H1 (cell line): ENCODE measurements at regions not wholly inside any gene's neighbourhood (a gene's known extent, or its start where the extent isn't known, plus 50 kb on each side); places are given as distances from the start of the nearest gene placed in this dataset.

Experiments
- CTCF ChIA-PET: fragments of 300-600 bp; sonication (Branson Sonifier 250); formaldehyde crosslinking; loops from one replicate; lab custom pipeline; 2021; ENCODE audit not compliant: partially characterized antibody; lab: Charles Lee
- POLR2A ChIA-PET: fragments of 300-600 bp; sonication (Branson Sonifier 250); formaldehyde crosslinking; loops from one replicate; lab custom pipeline; 2021; ENCODE audit warnings: inconsistent platforms; ENCODE audit not compliant: partially characterized antibody; lab: Charles Lee
- DNase-seq, 2 experiments: peaks; one replicate each; pipeline versions ENCODE4 v3.0.0 to v3.0.0-alpha.2; 2010 to 2022; ENCODE audit warnings: low spot score in 2 of 2, low read depth in 1 of 2, mixed read lengths in 1 of 2
- FAIRE-seq: peaks from 2 replicates; lab custom pipeline; 2011; peaks lifted over from hg19 to GRCh38; lab: Jason Lieb, UNC
- H2AFZ ChIP-seq: 2 replicates; pipeline ENCODE4 v1.8.1; 2012; ENCODE audit warnings: low read length, inconsistent platforms
- H2AK5ac ChIP-seq: 2 replicates; pipeline ENCODE4 v1.6.1; 2013; ENCODE audit warnings: low read depth, low read length
- H2BK120ac ChIP-seq: replicated peaks from 2 replicates; pipeline ENCODE3; 2013; ENCODE audit warnings: low read depth, low read length, inconsistent platforms
- H2BK12ac ChIP-seq: 2 replicates; pipeline ENCODE4 v1.6.1; 2013; ENCODE audit warnings: low read depth, low read length
- H2BK15ac ChIP-seq: 2 replicates; pipeline ENCODE4 v1.6.1; 2013; ENCODE audit warnings: low read length
- H2BK20ac ChIP-seq: 2 replicates; pipeline ENCODE4 v1.6.1; 2013; ENCODE audit warnings: low read length
- H2BK5ac ChIP-seq: 2 replicates; pipeline ENCODE4 v1.6.1; 2013; ENCODE audit warnings: low read depth, low read length
- H3K14ac ChIP-seq: 2 replicates; pipeline ENCODE4 v1.6.1; 2013; ENCODE audit warnings: inconsistent platforms; ENCODE audit not compliant: insufficient read length
- H3K18ac ChIP-seq: 2 replicates; pipeline ENCODE4 v1.6.1; 2013; ENCODE audit warnings: low read length; ENCODE audit errors: extremely low read depth
- H3K23ac ChIP-seq: 2 replicates; pipeline ENCODE4 v1.6.1; 2013; ENCODE audit warnings: inconsistent platforms; ENCODE audit not compliant: insufficient read length
- H3K23me2 ChIP-seq: 2 replicates; pipeline ENCODE4 v1.6.1; 2013; ENCODE audit warnings: low read depth, low read length
- H3K27ac ChIP-seq: 2 replicates; pipeline ENCODE4 v1.6.1; 2011; ENCODE audit warnings: low read depth, low read length, inconsistent platforms
- H3K27me3 ChIP-seq, 4 experiments: replicated peaks in 1 of 4; 1 replicate in 1 of 4; 2 replicates in 3 of 4; pipeline versions ENCODE4 v1.6.1 to v1.8.1; 2011 to 2013; ENCODE audit warnings: low read length in 3 of 4, mild to moderate bottlenecking in 3 of 4, inconsistent platforms in 2 of 4, mixed read lengths in 2 of 4, moderate library complexity in 1 of 4; ENCODE audit not compliant: control insufficient read depth in 3 of 4, insufficient read depth in 3 of 4; ENCODE audit errors: extremely low read depth in 1 of 4
- H3K36me3 ChIP-seq, 4 experiments: 2 replicates each; pipeline versions ENCODE4 v1.6.1 to v1.8.1; 2011 to 2013; ENCODE audit warnings: mild to moderate bottlenecking in 4 of 4, low read length in 3 of 4, moderate library complexity in 2 of 4, control low read depth in 1 of 4, inconsistent platforms in 1 of 4; ENCODE audit not compliant: insufficient read depth in 4 of 4, control insufficient read depth in 2 of 4
- H3K4ac ChIP-seq: replicated peaks from 2 replicates; pipeline ENCODE3; 2013; ENCODE audit warnings: low read length, low read depth, mixed read lengths, inconsistent platforms; ENCODE audit not compliant: insufficient read length
- H3K4me1 ChIP-seq, 4 experiments: replicated peaks in 1 of 4; 1 replicate in 1 of 4; 2 replicates in 3 of 4; pipeline versions ENCODE4 v1.6.1 to v1.8.1; 2011 to 2013; ENCODE audit warnings: low read length in 3 of 4, inconsistent platforms in 2 of 4, mixed read lengths in 1 of 4; ENCODE audit not compliant: insufficient read depth in 4 of 4, control insufficient read depth in 3 of 4
- H3K4me2 ChIP-seq, 2 experiments: 2 replicates each; pipeline versions ENCODE4 v1.6.1 to v1.8.1; 2011 to 2013; ENCODE audit warnings: low read depth in 2 of 2, low read length in 2 of 2, control low read depth in 1 of 2, inconsistent platforms in 1 of 2, mild to moderate bottlenecking in 1 of 2; ENCODE audit not compliant: insufficient read depth in 1 of 2
- H3K4me3 ChIP-seq, 4 experiments: fragments of 200-600, 300-600 bp in 1 of 4; sonication (generic), shearing (Covaris generic), sonication (Bioruptor Twin) in 1 of 4; 2 replicates each; pipeline versions ENCODE4 v1.5.1 to v1.8.1; 2011 to 2016; ENCODE audit warnings: low read length in 4 of 4, low read depth in 3 of 4, control low read depth in 2 of 4, inconsistent platforms in 2 of 4, mild to moderate bottlenecking in 2 of 4, mixed read lengths in 1 of 4, moderate library complexity in 1 of 4; ENCODE audit not compliant: insufficient read depth in 2 of 4; ENCODE audit errors: extremely low read depth in 1 of 4
- H3K56ac ChIP-seq: replicated peaks from 2 replicates; pipeline ENCODE3; 2013; ENCODE audit warnings: low read depth, mild to moderate bottlenecking, mixed read lengths, low read length, inconsistent platforms; ENCODE audit not compliant: insufficient read length
- H3K79me1 ChIP-seq: 2 replicates; pipeline ENCODE4 v1.6.1; 2013; ENCODE audit warnings: low read depth, low read length, control low read depth
- H3K79me2 ChIP-seq, 2 experiments: 2 replicates each; pipeline versions ENCODE4 v1.6.1 to v1.8.1; 2012 to 2013; ENCODE audit warnings: low read length in 2 of 2, mild to moderate bottlenecking in 2 of 2, inconsistent platforms in 1 of 2; ENCODE audit not compliant: insufficient read depth in 2 of 2, control insufficient read depth in 1 of 2
- H3K9ac ChIP-seq, 4 experiments: replicated peaks in 1 of 4; 1 replicate in 1 of 4; 2 replicates in 3 of 4; pipeline versions ENCODE4 v1.6.1 to v1.8.1; 2011 to 2013; ENCODE audit warnings: low read depth in 3 of 4, low read length in 3 of 4, control low read depth in 2 of 4, mild to moderate bottlenecking in 2 of 4, moderate library complexity in 2 of 4, inconsistent platforms in 1 of 4; ENCODE audit errors: extremely low read depth in 1 of 4
- H3K9me3 ChIP-seq, 2 experiments: 2 replicates each; pipeline versions ENCODE4 v1.6.1 to v1.8.1; 2012 to 2013; ENCODE audit warnings: mild to moderate bottlenecking in 2 of 2, moderate library complexity in 2 of 2, control low read depth in 1 of 2, inconsistent platforms in 1 of 2, low read depth in 1 of 2, low read length in 1 of 2, mixed read lengths in 1 of 2; ENCODE audit not compliant: insufficient read depth in 2 of 2
- H4K20me1 ChIP-seq, 2 experiments: replicated peaks in 1 of 2; 2 replicates each; pipeline versions ENCODE3 to v1.8.1; 2011 to 2013; ENCODE audit warnings: inconsistent platforms in 2 of 2, low read length in 2 of 2, mild to moderate bottlenecking in 1 of 2; ENCODE audit not compliant: insufficient read depth in 2 of 2, control insufficient read depth in 1 of 2
- H4K5ac ChIP-seq: 2 replicates; pipeline ENCODE4 v1.6.1; 2013; ENCODE audit warnings: low read length, low read depth, mixed read lengths, inconsistent platforms; ENCODE audit not compliant: insufficient read length
- H4K8ac ChIP-seq: 2 replicates; pipeline ENCODE4 v1.8.0; 2013; ENCODE audit warnings: mild to moderate bottlenecking, moderate library complexity, low read length, inconsistent platforms; ENCODE audit not compliant: insufficient read depth; ENCODE audit errors: extremely low read depth
- H4K91ac ChIP-seq: replicated peaks from 2 replicates; pipeline ENCODE3; 2013; ENCODE audit warnings: low read length, mixed read lengths, inconsistent platforms; ENCODE audit not compliant: insufficient read length
- E2F6 ChIP-seq: IDR thresholded peaks from 2 replicates; pipeline ENCODE4 v1.6.1; 2012; ENCODE audit warnings: inconsistent platforms
- JUN ChIP-seq: IDR thresholded peaks from 2 replicates; pipeline ENCODE4 v1.6.1; 2011; ENCODE audit warnings: low read depth, mild to moderate bottlenecking, improper control_type of control experiment, low read length
- KDM1A ChIP-seq: fragments of 200-600, 300-600 bp; sonication (generic); IDR thresholded peaks from 2 replicates; pipeline ENCODE4 v1.7.1; 2016; ENCODE audit warnings: mild to moderate bottlenecking, low read length, borderline replicate concordance
- NANOG ChIP-seq: IDR thresholded peaks from 2 replicates; pipeline ENCODE4 v1.6.1; 2011; ENCODE audit warnings: low read length, low read depth, mild to moderate bottlenecking, inconsistent platforms; ENCODE audit not compliant: insufficient read depth, poor library complexity, severe bottlenecking
- NRF1 ChIP-seq: IDR thresholded peaks from 2 replicates; pipeline ENCODE4 v1.6.1; 2011; ENCODE audit warnings: mild to moderate bottlenecking, low read depth, low read length, improper control_type of control experiment
- SIX5 ChIP-seq: IDR thresholded peaks from 2 replicates; pipeline ENCODE4 v1.6.1; 2011; ENCODE audit warnings: mild to moderate bottlenecking, low read depth, low read length
- SP4 ChIP-seq: IDR thresholded peaks from 2 replicates; pipeline ENCODE4 v1.6.1; 2012; ENCODE audit warnings: low read length, inconsistent platforms
- TAF1 ChIP-seq: IDR thresholded peaks from 2 replicates; pipeline ENCODE4 v1.6.1; 2011; ENCODE audit warnings: mild to moderate bottlenecking, low read depth, low read length
- TAF7 ChIP-seq: optimal IDR thresholded peaks from 2 replicates; pipeline ENCODE3; 2011; ENCODE audit warnings: low read depth, mild to moderate bottlenecking, inconsistent platforms, low read length, moderate library complexity, borderline replicate concordance
- TBP ChIP-seq: IDR thresholded peaks from 2 replicates; pipeline ENCODE4 v1.6.1; 2011; ENCODE audit warnings: low read depth, low read length, improper control_type of control experiment
- WGBS, 2 experiments: shearing (Covaris generic) in 1 of 2; methylation state at CpG; one replicate each; pipeline versions ENCODE4 v1.1.6 to v1.1.7; 2013 to 2015; ENCODE audit warnings: low lambda C conversion rate in 2 of 2, mixed read lengths in 2 of 2, inconsistent platforms in 1 of 2, low coverage in 1 of 2, missing lambda C conversion rate in 1 of 2; ENCODE audit not compliant: insufficient replicate concordance in 2 of 2, insufficient coverage in 1 of 2, insufficient read length in 1 of 2; ENCODE audit errors: extremely low coverage in 1 of 2, missing lambda C conversion rate in 1 of 2; 5-methylcytosine and 5-hydroxymethylcytosine counted together
- TF ChIP-seq, protein P1 (sequence below): IDR thresholded peaks from 2 replicates; pipeline ENCODE4 v1.6.1; 2012; ENCODE audit warnings: inconsistent platforms
- TF ChIP-seq, protein P2 (sequence below): IDR thresholded peaks from 2 replicates; pipeline ENCODE4 v1.6.1; 2011; ENCODE audit warnings: low read depth, mild to moderate bottlenecking, low read length; ENCODE audit not compliant: insufficient read depth

DNA sequence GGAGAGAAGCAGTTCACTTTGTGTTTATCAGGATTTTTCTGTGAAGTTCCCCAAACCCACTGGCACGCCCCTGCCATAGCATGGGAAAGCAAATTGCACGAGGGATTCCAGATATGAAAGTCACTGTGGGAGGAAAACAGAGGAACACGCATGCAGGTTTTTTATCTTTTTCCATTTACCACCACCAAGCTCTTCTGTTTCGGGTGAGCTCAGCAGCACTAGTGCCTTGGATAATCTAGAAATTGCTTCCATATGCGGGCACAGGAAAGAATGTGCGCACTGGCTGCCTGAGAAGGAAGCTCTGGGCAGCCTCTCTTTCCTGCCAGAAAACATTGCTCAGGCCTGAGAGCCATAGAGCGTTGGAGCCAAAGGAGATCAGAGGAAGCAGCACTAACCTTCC, 65.9 kb upstream of the WIPF1 start:
- no peak for FAIRE-seq
- WGBS, 2 experiments = 91% methylated on average over 7 of the region's 7 CpGs; no CpG with 5 or more reads in 1 of the 2 experiments
- H3K4me2 ChIP-seq = no peak overlapping the region

More for the DNA sequence above, 65.9 kb upstream of the WIPF1 start:
- no peak for DNase-seq
- Histone ChIP-seq H3K14ac (no peak overlapping the region), H3K27me3 (no peaks in the 10 kb centered on the region), H4K20me1 (no peaks in the 10 kb centered on the region), H3K79me2 (no peaks in the 10 kb centered on the region), H3K23me2 (no peaks in the 10 kb centered on the region)
- TF ChIP-seq TBP (no peak), NRF1 (no peak), JUN (no peak), NANOG (no peak), KDM1A (no peak), E2F6 (no peak), SP4 (no peak), TAF7 (no peak), SIX5 (no peak), TAF1 (no peak)
- TF ChIP-seq, protein P1, sequence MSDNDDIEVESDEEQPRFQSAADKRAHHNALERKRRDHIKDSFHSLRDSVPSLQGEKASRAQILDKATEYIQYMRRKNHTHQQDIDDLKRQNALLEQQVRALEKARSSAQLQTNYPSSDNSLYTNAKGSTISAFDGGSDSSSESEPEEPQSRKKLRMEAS = no peak
- TF ChIP-seq, protein P2, sequence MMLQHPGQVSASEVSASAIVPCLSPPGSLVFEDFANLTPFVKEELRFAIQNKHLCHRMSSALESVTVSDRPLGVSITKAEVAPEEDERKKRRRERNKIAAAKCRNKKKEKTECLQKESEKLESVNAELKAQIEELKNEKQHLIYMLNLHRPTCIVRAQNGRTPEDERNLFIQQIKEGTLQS = no peak
- TF ChIP-seq, all 59 proteins: peak for 0
- Histone ChIP-seq H2BK12ac (no peak overlapping the region), H2AFZ (no peak overlapping the region), H3K9me3 (no peaks in the 10 kb centered on the region), H2BK20ac (no peak overlapping the region), H3K9ac (no peak overlapping the region), H3K36me3 (no peaks in the 10 kb centered on the region), H2BK120ac (no peak overlapping the region), H3K56ac (no peak overlapping the region), H2BK5ac (no peak overlapping the region), H3K4me3 (no peak overlapping the region), H3K4me1 (peaks cover 0 to 6% (median 1%) of the 10 kb centered on the region in 4 experiments; a peak in 3 of 7 replicates), H4K5ac (no peak overlapping the region), H2BK15ac (no peak overlapping the region), H4K8ac (no peak overlapping the region), H3K79me1 (no peaks in the 10 kb centered on the region), H3K18ac (no peak overlapping the region), H3K4ac (no peak overlapping the region), H3K23ac (no peak overlapping the region), H3K27ac (no peak overlapping the region), H4K91ac (no peak overlapping the region), H2AK5ac (no peak overlapping the region)
- CTCF ChIA-PET = interaction anchor here (0.9 to 1.2 kb wide), 2 partner anchors 25 to 60 kb away, joined by 3 to 4 read pairs; no protein-coding TSS in a partner anchor
- POLR2A ChIA-PET = no interaction called here
